ENCODE measurements at regions not wholly inside any gene's neighbourhood (a gene's known extent, or its start where the extent isn't known, plus 50 kb on each side); places are given as distances from the start of the nearest gene placed in this dataset.

DNA sequence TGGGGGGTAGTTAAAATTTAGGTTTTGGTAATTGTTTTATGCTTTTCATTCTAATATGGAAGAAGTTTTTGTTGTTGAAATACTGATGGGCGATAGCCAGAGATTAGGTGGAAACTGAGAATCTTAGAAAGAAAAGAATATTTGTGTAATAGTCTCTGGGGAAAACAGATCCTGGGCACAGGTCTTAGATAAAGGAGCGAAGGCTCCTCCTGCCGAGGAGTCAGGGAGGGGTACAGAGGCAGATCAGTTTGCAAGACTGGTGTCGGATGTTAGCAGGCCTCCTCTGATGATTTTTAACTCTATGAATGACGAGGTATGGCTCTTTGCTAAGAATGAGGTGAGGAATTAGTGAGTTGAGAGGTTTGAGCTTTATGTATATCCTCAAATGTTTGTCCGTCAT, 339.7 kb downstream of the HGF start:
- TF ChIP-seq, protein P1, sequence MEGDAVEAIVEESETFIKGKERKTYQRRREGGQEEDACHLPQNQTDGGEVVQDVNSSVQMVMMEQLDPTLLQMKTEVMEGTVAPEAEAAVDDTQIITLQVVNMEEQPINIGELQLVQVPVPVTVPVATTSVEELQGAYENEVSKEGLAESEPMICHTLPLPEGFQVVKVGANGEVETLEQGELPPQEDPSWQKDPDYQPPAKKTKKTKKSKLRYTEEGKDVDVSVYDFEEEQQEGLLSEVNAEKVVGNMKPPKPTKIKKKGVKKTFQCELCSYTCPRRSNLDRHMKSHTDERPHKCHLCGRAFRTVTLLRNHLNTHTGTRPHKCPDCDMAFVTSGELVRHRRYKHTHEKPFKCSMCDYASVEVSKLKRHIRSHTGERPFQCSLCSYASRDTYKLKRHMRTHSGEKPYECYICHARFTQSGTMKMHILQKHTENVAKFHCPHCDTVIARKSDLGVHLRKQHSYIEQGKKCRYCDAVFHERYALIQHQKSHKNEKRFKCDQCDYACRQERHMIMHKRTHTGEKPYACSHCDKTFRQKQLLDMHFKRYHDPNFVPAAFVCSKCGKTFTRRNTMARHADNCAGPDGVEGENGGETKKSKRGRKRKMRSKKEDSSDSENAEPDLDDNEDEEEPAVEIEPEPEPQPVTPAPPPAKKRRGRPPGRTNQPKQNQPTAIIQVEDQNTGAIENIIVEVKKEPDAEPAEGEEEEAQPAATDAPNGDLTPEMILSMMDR (optimal IDR thresholded peaks at IDR 0.05 in 1 of 3, IDR thresholded peaks at IDR 0.05 in 1 of 3, conservative IDR thresholded peaks at IDR 0.05 in 1 of 3; ENCODE audit: extremely low read depth in 1 of 3, insufficient read depth in 2 of 3, low read length in 3 of 3), result no peak
- TF ChIP-seq EZH2 (IDR thresholded peaks at IDR 0.05; ENCODE audit: low read length), result no peak
